H1 (cell line): ENCODE measurements at regions not wholly inside any gene's neighbourhood (a gene's known extent, or its start where the extent isn't known, plus 50 kb on each side); places are given as distances from the start of the nearest gene placed in this dataset.

ENCODE experiments used
- CEBPB ChIP-seq: IDR thresholded peaks from 2 replicates; pipeline ENCODE4 v1.6.1; 2012; ENCODE audit warnings: low read depth, low read length
- CTBP2 ChIP-seq: IDR thresholded peaks from 2 replicates; pipeline ENCODE4 v1.7.0; 2011; ENCODE audit warnings: borderline replicate concordance, mild to moderate bottlenecking, moderate library complexity, mixed read lengths, low read length; ENCODE audit not compliant: insufficient read depth, insufficient read length
- CTCF ChIP-seq, 3 experiments: IDR thresholded peaks; 1 replicate in 2 of 3; 2 replicates in 1 of 3; pipeline versions ENCODE4 v1.5.1 to v1.6.1; 2011; ENCODE audit warnings: low read length in 3 of 3, mild to moderate bottlenecking in 3 of 3, inconsistent platforms in 2 of 3, low read depth in 1 of 3, moderate library complexity in 1 of 3; ENCODE audit not compliant: insufficient read depth in 1 of 3; ENCODE audit errors: control extremely low read depth in 1 of 3
- KDM5A ChIP-seq: fragments of 200-600 bp; IDR thresholded peaks from 2 replicates; pipeline ENCODE4 v1.7.1; 2012; ENCODE audit warnings: mild to moderate bottlenecking, low read length, inconsistent platforms, mixed read lengths
- TBP ChIP-seq: IDR thresholded peaks from 2 replicates; pipeline ENCODE4 v1.6.1; 2011; ENCODE audit warnings: low read depth, low read length, improper control_type of control experiment
- TEAD4 ChIP-seq: IDR thresholded peaks from 2 replicates; pipeline ENCODE4 v1.6.1; 2012; ENCODE audit warnings: low read depth, low read length, inconsistent platforms, mixed read lengths
- TF ChIP-seq, protein P1 (sequence below): fragments of 300-600 bp; sonication (generic); IDR thresholded peaks from 2 replicates; pipeline ENCODE4 v1.7.1; 2012; ENCODE audit warnings: low read length, moderate library complexity, mild to moderate bottlenecking, inconsistent platforms; ENCODE audit not compliant: insufficient replicate concordance

GRCh38 chr4:152193059-152193458 is 342.8 kb downstream of the FBXW7 start (continued):
- TF ChIP-seq TBP (no peak), KDM5A (no peak), CTBP2 (no peak), CTCF (IDR thresholded peaks at IDR 0.05; ENCODE audit: control extremely low read depth in 1 of 3, insufficient read depth in 1 of 3, low read depth in 1 of 3, low read length in 3 of 3) (no peak), TEAD4 (no peak), CEBPB (no peak)
- TF ChIP-seq, protein P1, sequence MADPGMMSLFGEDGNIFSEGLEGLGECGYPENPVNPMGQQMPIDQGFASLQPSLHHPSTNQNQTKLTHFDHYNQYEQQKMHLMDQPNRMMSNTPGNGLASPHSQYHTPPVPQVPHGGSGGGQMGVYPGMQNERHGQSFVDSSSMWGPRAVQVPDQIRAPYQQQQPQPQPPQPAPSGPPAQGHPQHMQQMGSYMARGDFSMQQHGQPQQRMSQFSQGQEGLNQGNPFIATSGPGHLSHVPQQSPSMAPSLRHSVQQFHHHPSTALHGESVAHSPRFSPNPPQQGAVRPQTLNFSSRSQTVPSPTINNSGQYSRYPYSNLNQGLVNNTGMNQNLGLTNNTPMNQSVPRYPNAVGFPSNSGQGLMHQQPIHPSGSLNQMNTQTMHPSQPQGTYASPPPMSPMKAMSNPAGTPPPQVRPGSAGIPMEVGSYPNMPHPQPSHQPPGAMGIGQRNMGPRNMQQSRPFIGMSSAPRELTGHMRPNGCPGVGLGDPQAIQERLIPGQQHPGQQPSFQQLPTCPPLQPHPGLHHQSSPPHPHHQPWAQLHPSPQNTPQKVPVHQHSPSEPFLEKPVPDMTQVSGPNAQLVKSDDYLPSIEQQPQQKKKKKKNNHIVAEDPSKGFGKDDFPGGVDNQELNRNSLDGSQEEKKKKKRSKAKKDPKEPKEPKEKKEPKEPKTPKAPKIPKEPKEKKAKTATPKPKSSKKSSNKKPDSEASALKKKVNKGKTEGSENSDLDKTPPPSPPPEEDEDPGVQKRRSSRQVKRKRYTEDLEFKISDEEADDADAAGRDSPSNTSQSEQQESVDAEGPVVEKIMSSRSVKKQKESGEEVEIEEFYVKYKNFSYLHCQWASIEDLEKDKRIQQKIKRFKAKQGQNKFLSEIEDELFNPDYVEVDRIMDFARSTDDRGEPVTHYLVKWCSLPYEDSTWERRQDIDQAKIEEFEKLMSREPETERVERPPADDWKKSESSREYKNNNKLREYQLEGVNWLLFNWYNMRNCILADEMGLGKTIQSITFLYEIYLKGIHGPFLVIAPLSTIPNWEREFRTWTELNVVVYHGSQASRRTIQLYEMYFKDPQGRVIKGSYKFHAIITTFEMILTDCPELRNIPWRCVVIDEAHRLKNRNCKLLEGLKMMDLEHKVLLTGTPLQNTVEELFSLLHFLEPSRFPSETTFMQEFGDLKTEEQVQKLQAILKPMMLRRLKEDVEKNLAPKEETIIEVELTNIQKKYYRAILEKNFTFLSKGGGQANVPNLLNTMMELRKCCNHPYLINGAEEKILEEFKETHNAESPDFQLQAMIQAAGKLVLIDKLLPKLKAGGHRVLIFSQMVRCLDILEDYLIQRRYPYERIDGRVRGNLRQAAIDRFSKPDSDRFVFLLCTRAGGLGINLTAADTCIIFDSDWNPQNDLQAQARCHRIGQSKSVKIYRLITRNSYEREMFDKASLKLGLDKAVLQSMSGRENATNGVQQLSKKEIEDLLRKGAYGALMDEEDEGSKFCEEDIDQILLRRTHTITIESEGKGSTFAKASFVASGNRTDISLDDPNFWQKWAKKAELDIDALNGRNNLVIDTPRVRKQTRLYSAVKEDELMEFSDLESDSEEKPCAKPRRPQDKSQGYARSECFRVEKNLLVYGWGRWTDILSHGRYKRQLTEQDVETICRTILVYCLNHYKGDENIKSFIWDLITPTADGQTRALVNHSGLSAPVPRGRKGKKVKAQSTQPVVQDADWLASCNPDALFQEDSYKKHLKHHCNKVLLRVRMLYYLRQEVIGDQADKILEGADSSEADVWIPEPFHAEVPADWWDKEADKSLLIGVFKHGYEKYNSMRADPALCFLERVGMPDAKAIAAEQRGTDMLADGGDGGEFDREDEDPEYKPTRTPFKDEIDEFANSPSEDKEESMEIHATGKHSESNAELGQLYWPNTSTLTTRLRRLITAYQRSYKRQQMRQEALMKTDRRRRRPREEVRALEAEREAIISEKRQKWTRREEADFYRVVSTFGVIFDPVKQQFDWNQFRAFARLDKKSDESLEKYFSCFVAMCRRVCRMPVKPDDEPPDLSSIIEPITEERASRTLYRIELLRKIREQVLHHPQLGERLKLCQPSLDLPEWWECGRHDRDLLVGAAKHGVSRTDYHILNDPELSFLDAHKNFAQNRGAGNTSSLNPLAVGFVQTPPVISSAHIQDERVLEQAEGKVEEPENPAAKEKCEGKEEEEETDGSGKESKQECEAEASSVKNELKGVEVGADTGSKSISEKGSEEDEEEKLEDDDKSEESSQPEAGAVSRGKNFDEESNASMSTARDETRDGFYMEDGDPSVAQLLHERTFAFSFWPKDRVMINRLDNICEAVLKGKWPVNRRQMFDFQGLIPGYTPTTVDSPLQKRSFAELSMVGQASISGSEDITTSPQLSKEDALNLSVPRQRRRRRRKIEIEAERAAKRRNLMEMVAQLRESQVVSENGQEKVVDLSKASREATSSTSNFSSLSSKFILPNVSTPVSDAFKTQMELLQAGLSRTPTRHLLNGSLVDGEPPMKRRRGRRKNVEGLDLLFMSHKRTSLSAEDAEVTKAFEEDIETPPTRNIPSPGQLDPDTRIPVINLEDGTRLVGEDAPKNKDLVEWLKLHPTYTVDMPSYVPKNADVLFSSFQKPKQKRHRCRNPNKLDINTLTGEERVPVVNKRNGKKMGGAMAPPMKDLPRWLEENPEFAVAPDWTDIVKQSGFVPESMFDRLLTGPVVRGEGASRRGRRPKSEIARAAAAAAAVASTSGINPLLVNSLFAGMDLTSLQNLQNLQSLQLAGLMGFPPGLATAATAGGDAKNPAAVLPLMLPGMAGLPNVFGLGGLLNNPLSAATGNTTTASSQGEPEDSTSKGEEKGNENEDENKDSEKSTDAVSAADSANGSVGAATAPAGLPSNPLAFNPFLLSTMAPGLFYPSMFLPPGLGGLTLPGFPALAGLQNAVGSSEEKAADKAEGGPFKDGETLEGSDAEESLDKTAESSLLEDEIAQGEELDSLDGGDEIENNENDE: no peak
